ENCODE measurements at regions not wholly inside any gene's neighbourhood (a gene's known extent, or its start where the extent isn't known, plus 50 kb on each side); places are given as distances from the start of the nearest gene placed in this dataset.

GRCh38 chr9:79246170-79246569, 325.6 kb upstream of the TLE4 start:
- no peak for DNase-seq (ENCODE audit: low spot score)
- in situ Hi-C loops (cut with MboI; ENCODE audit: low sequenced_read_pairs, unreplicated experiment) = no loop called here
- no peak for TF ChIP-seq CTCF (IDR thresholded peaks at IDR 0.05; ENCODE audit: borderline replicate concordance, control extremely low read depth, extremely low read depth, insufficient read depth, missing control alignments)

- no peak for TF ChIP-seq CTCF (IDR thresholded peaks at IDR 0.05; ENCODE audit: borderline replicate concordance, control extremely low read depth, extremely low read depth, insufficient read depth, missing control alignments)
- in situ Hi-C loops (cut with MboI; ENCODE audit: low sequenced_read_pairs, unreplicated experiment) = no loop called here
- DNase-seq (ENCODE audit: low spot score) = no peak
Measured at GRCh38 chr9:79247021-79247420, 324.7 kb upstream of the TLE4 start.

- DNase-seq (ENCODE audit: low spot score) = no peak
- no peak for TF ChIP-seq CTCF (IDR thresholded peaks at IDR 0.05; ENCODE audit: borderline replicate concordance, control extremely low read depth, extremely low read depth, insufficient read depth, missing control alignments)
- in situ Hi-C loops (cut with MboI; ENCODE audit: low sequenced_read_pairs, unreplicated experiment) = no loop called here
Measured at GRCh38 chr9:79250806-79251205, 321.0 kb upstream of the TLE4 start.

- no peak for TF ChIP-seq CTCF (IDR thresholded peaks at IDR 0.05; ENCODE audit: borderline replicate concordance, control extremely low read depth, extremely low read depth, insufficient read depth, missing control alignments)
- in situ Hi-C loops (cut with MboI; ENCODE audit: low sequenced_read_pairs, unreplicated experiment) = no loop called here
- no peak for DNase-seq (ENCODE audit: low spot score)
Measured at GRCh38 chr9:79254900-79255650, 316.7 kb upstream of the TLE4 start.

- no peak for TF ChIP-seq CTCF (IDR thresholded peaks at IDR 0.05; ENCODE audit: borderline replicate concordance, control extremely low read depth, extremely low read depth, insufficient read depth, missing control alignments)
- no peak for DNase-seq (ENCODE audit: low spot score)
- in situ Hi-C loops (cut with MboI; ENCODE audit: low sequenced_read_pairs, unreplicated experiment) = no loop called here
Measured at GRCh38 chr9:79255651-79256260, 316.0 kb upstream of the TLE4 start.

GRCh38 chr9:79256691-79257213, 315.0 kb upstream of the TLE4 start:
- no peak for DNase-seq (ENCODE audit: low spot score)
- in situ Hi-C loops (cut with MboI; ENCODE audit: low sequenced_read_pairs, unreplicated experiment) = no loop called here
- no peak for TF ChIP-seq CTCF (IDR thresholded peaks at IDR 0.05; ENCODE audit: borderline replicate concordance, control extremely low read depth, extremely low read depth, insufficient read depth, missing control alignments)
